Activated T-cell treated with anti-CD3 and anti-CD28 coated beads, Interleukin-2, amount 50 U/mL, for 48 hours (primary cell): ENCODE measurements at regions not wholly inside any gene's neighbourhood (a gene's known extent, or its start where the extent isn't known, plus 50 kb on each side); places are given as distances from the start of the nearest gene placed in this dataset.

Experiments used
- DNase-seq, 2 experiments: peaks; one replicate each; pipeline ENCODE4 v3.0.0-alpha.2; 2020

GRCh38 chrX:41973208-41973607 is 49.9 kb upstream of the CASK start:
- no peak for DNase-seq
